NCI-H1694 treated with DMSO at 0.1 percent for 48 hours (cell line): ENCODE measurements at regions not wholly inside any gene's neighbourhood (a gene's known extent, or its start where the extent isn't known, plus 50 kb on each side); places are given as distances from the start of the nearest gene placed in this dataset.
"Not testable (repeated sequence)": the region's sequence is repeated elsewhere in the genome, so short reads cannot be mapped to it uniquely, and the experiment has no call there.

ENCODE experiments used
- DNase-seq: peaks from one replicate; lab custom pipeline; 2025; lab: John Stamatoyannopoulos, UW

- DNase-seq, result no peak
Measured at GRCh38 chr15:69917056-69917455, 180.7 kb downstream of the TLE3 start.

- DNase-seq, result no peak
Measured at GRCh38 chr15:69919816-69920215, 177.9 kb downstream of the TLE3 start.

- no peak for DNase-seq
Measured at GRCh38 chr15:69920221-69920620, 177.5 kb downstream of the TLE3 start.

- DNase-seq, result no peak
Measured at GRCh38 chr15:69921626-69922619, 175.8 kb downstream of the TLE3 start.

- DNase-seq, result no peak
Measured at GRCh38 chr15:69924531-69924930, 173.2 kb downstream of the TLE3 start.

- DNase-seq, result no peak
Measured at GRCh38 chr15:69926006-69926405, 171.7 kb downstream of the TLE3 start.

- DNase-seq, result no peak
Measured at GRCh38 chr15:69926721-69927120, 171.0 kb downstream of the TLE3 start.

GRCh38 chr15:69928890-69929289 is 168.8 kb downstream of the TLE3 start:
- not testable (repeated sequence) for DNase-seq

GRCh38 chr15:69929905-69930630 is 167.6 kb downstream of the TLE3 start:
- no peak for DNase-seq

GRCh38 chr15:69930754-69931153 is 167.0 kb downstream of the TLE3 start:
- DNase-seq, result no peak

- DNase-seq, result no peak
Measured at GRCh38 chr15:69931156-69931555, 166.6 kb downstream of the TLE3 start.

- DNase-seq, result no peak
Measured at GRCh38 chr15:69934607-69935006, 163.1 kb downstream of the TLE3 start.

GRCh38 chr15:69939513-69940440 is 157.9 kb downstream of the TLE3 start:
- DNase-seq, result no peak

GRCh38 chr15:69940441-69941300 is 157.0 kb downstream of the TLE3 start:
- DNase-seq, result no peak

GRCh38 chr15:69941301-69941605 is 156.5 kb downstream of the TLE3 start:
- no peak for DNase-seq

GRCh38 chr15:69941706-69942495 is 155.8 kb downstream of the TLE3 start:
- no peak for DNase-seq

GRCh38 chr15:69943637-69944036 is 154.1 kb downstream of the TLE3 start:
- no peak for DNase-seq

GRCh38 chr15:69945729-69946128 is 152.0 kb downstream of the TLE3 start:
- DNase-seq, result no peak

GRCh38 chr15:69946870-69947269 is 150.8 kb downstream of the TLE3 start:
- DNase-seq, result no peak

- no peak for DNase-seq
Measured at GRCh38 chr15:69947394-69947793, 150.3 kb downstream of the TLE3 start.
